PC-3 (cell line): ENCODE measurements at regions not wholly inside any gene's neighbourhood (a gene's known extent, or its start where the extent isn't known, plus 50 kb on each side); places are given as distances from the start of the nearest gene placed in this dataset.

Source experiments
- EZH2phosphoT487 ChIP-seq: fragments of 300-600 bp; sonication (generic); IDR thresholded peaks from 2 replicates; pipeline ENCODE4 v1.6.1; 2018; ENCODE audit warnings: mild to moderate bottlenecking, antibody characterized with exemption, low read length, borderline replicate concordance
- TF ChIP-seq, protein P1 (sequence below): fragments of 300-600 bp; sonication (generic); conservative IDR thresholded peaks from 2 replicates; pipeline ENCODE4 v1.5.1; 2017; ENCODE audit warnings: antibody characterized with exemption, low read depth, mild to moderate bottlenecking, low read length

DNA sequence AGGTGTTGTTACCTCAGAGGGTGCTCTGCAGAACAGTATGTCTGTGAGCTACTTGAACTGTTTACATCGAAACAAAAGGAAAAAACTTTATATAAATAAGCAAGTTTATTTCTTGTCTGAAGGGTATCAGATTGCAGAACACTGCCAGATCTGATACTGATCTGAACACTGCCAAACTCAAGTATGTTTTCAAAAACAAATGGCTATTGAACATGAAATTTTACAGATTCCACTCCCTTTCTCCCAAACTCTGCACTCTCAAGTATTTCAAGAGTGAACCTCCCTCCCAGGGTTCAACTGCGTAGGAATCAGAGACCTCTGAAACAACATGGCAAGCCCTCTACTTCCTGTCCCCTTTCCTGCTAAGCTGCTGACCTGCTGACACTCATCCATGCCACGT lies 216.6 kb downstream of the ZNF33B start:
- TF ChIP-seq EZH2phosphoT487, result no peak
- TF ChIP-seq, protein P1, sequence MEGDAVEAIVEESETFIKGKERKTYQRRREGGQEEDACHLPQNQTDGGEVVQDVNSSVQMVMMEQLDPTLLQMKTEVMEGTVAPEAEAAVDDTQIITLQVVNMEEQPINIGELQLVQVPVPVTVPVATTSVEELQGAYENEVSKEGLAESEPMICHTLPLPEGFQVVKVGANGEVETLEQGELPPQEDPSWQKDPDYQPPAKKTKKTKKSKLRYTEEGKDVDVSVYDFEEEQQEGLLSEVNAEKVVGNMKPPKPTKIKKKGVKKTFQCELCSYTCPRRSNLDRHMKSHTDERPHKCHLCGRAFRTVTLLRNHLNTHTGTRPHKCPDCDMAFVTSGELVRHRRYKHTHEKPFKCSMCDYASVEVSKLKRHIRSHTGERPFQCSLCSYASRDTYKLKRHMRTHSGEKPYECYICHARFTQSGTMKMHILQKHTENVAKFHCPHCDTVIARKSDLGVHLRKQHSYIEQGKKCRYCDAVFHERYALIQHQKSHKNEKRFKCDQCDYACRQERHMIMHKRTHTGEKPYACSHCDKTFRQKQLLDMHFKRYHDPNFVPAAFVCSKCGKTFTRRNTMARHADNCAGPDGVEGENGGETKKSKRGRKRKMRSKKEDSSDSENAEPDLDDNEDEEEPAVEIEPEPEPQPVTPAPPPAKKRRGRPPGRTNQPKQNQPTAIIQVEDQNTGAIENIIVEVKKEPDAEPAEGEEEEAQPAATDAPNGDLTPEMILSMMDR, result no peak
